GM23338 (cell line): ENCODE measurements at regions not wholly inside any gene's neighbourhood (a gene's known extent, or its start where the extent isn't known, plus 50 kb on each side); places are given as distances from the start of the nearest gene placed in this dataset.
A peak's percentile ranks its signal among the peaks of the same experiment; 100 is the strongest.

ENCODE experiments used
- ATAC-seq: fragments of 200-7000 bp; cut with Tn5 transposase; 3 replicates; pipeline ENCODE4 v1.9.1; 2020
- DNase-seq: peaks from one replicate; pipeline ENCODE4 v3.0.0-alpha.2; 2015; ENCODE audit warnings: low spot score
- H2AFZ ChIP-seq: fragments of 200-600 bp; sonication (generic); 2 replicates; pipeline ENCODE4 v1.8.0; 2016; ENCODE audit warnings: antibody characterized with exemption, mild to moderate bottlenecking, moderate library complexity
- H3F3A ChIP-seq: fragments of 200-600 bp; sonication (generic); replicated peaks from 2 replicates; pipeline ENCODE4 v1.8.0; 2017; ENCODE audit warnings: antibody characterized with exemption, mixed run types, low read depth
- H3K27ac ChIP-seq: fragments of 200-600 bp; sonication (generic); 2 replicates; pipeline ENCODE4 v1.6.1; 2016; ENCODE audit warnings: low read depth
- H3K27me3 ChIP-seq: fragments of 200-600 bp; sonication (generic); 2 replicates; pipeline ENCODE4 v1.8.0; 2016; ENCODE audit warnings: mild to moderate bottlenecking, mixed run types, moderate library complexity; ENCODE audit not compliant: insufficient read depth
- H3K36me3 ChIP-seq: fragments of 200-600 bp; sonication (generic); 2 replicates; pipeline ENCODE4 v1.8.0; 2016; ENCODE audit warnings: mild to moderate bottlenecking; ENCODE audit not compliant: insufficient read depth
- H3K4me1 ChIP-seq: fragments of 200-600 bp; sonication (generic); 2 replicates; pipeline ENCODE4 v1.8.0; 2016; ENCODE audit warnings: mild to moderate bottlenecking, moderate library complexity; ENCODE audit not compliant: insufficient read depth
- H3K4me2 ChIP-seq: fragments of 200-600 bp; sonication (generic); 2 replicates; pipeline ENCODE4 v1.7.1; 2017; ENCODE audit warnings: mixed run types
- H3K4me3 ChIP-seq: fragments of 200-600 bp; sonication (generic); 2 replicates; pipeline ENCODE4 v1.6.1; 2016; ENCODE audit warnings: mixed run types
- H3K79me2 ChIP-seq: fragments of 200-600 bp; sonication (generic); replicated peaks from 2 replicates; pipeline ENCODE4 v1.8.0; 2017; ENCODE audit warnings: mild to moderate bottlenecking; ENCODE audit not compliant: insufficient read depth
- H3K9me2 ChIP-seq: fragments of 200-600 bp; sonication (generic); 2 replicates; pipeline ENCODE4 v1.8.0; 2017; ENCODE audit not compliant: insufficient read depth
- H4K20me1 ChIP-seq: fragments of 200-600 bp; sonication (generic); replicated peaks from 2 replicates; pipeline ENCODE4 v1.8.0; 2017; ENCODE audit warnings: mild to moderate bottlenecking; ENCODE audit not compliant: insufficient read depth
- H3K27ac Mint-ChIP-seq: 2 replicates; pipeline ENCODE4 v1.8.0; 2020; ENCODE audit warnings: inconsistent platforms, mild to moderate bottlenecking, moderate library complexity, mixed read lengths
- H3K27me3 Mint-ChIP-seq: 3 replicates; pipeline ENCODE4 v1.8.0; 2022; ENCODE audit warnings: low read depth, mild to moderate bottlenecking, moderate library complexity, mixed read lengths, inconsistent platforms; ENCODE audit not compliant: insufficient read depth, poor library complexity
- H3K36me3 Mint-ChIP-seq: 3 replicates; pipeline ENCODE4 v1.8.0; 2021; ENCODE audit warnings: low read depth, mild to moderate bottlenecking, inconsistent platforms, moderate library complexity, mixed read lengths
- H3K4me1 Mint-ChIP-seq: 3 replicates; pipeline ENCODE4 v1.8.0; 2020; ENCODE audit warnings: mild to moderate bottlenecking, inconsistent platforms, mixed read lengths
- H3K4me3 Mint-ChIP-seq: 3 replicates; pipeline ENCODE4 v1.8.0; 2021; ENCODE audit warnings: moderate library complexity, mild to moderate bottlenecking, inconsistent platforms, mixed read lengths
- H3K9me3 Mint-ChIP-seq: 3 replicates; pipeline ENCODE4 v1.8.0; 2020; ENCODE audit warnings: moderate library complexity, mild to moderate bottlenecking, inconsistent platforms, mixed read lengths
- CREB1 ChIP-seq: fragments of 250-450 bp; sonication (Bioruptor Pico); IDR thresholded peaks from 2 replicates; pipeline ENCODE4 v1.5.0; 2020; ENCODE audit warnings: low read depth, mild to moderate bottlenecking, moderate library complexity
- EZH2 ChIP-seq: fragments of 200-600 bp; sonication (generic); IDR thresholded peaks from one replicate; pipeline ENCODE4 v1.8.0; 2017; ENCODE audit warnings: antibody characterized with exemption, mild to moderate bottlenecking, low read depth; ENCODE audit not compliant: unreplicated experiment
- EZH2phosphoT487 ChIP-seq: fragments of 200-600 bp; sonication (generic); IDR thresholded peaks from one replicate; pipeline ENCODE4 v1.8.1; 2018; ENCODE audit warnings: antibody characterized with exemption; ENCODE audit not compliant: unreplicated experiment
- JUNB ChIP-seq: IDR thresholded peaks from one replicate; pipeline ENCODE4 v1.6.1; 2016; ENCODE audit warnings: antibody characterized with exemption; ENCODE audit not compliant: unreplicated experiment
- NANOG ChIP-seq: IDR thresholded peaks from 2 replicates; pipeline ENCODE4 v1.6.1; 2016; ENCODE audit warnings: antibody characterized with exemption, borderline replicate concordance
- POLR2AphosphoS5 ChIP-seq: IDR thresholded peaks from 2 replicates; pipeline ENCODE4 v1.6.1; 2016; ENCODE audit warnings: antibody characterized with exemption, low read depth
- STAT1 ChIP-seq: IDR thresholded peaks from one replicate; pipeline ENCODE4 v1.6.1; 2016; ENCODE audit warnings: antibody characterized with exemption; ENCODE audit not compliant: unreplicated experiment
- ZNF114 ChIP-seq: fragments of 250-450 bp; sonication (Bioruptor Pico); IDR thresholded peaks from 2 replicates; pipeline ENCODE4 v1.5.0; 2020; ENCODE audit warnings: mild to moderate bottlenecking, moderate library complexity
- TF ChIP-seq, protein P1 (sequence below): IDR thresholded peaks from one replicate; pipeline ENCODE4 v1.6.1; 2018; ENCODE audit warnings: antibody characterized with exemption; ENCODE audit not compliant: unreplicated experiment
- TF ChIP-seq, protein P2 (sequence below): IDR thresholded peaks from 2 replicates; pipeline ENCODE4 v1.6.1; 2016; ENCODE audit warnings: antibody characterized with exemption
- TF ChIP-seq, protein P3 (sequence below), 2 experiments: fragments of 200-600 bp in 1 of 2; sonication (generic) in 1 of 2; conservative IDR thresholded peaks; 2 replicates each; pipeline versions ENCODE4 v1.5.1 to v1.6.1; 2016 to 2017; ENCODE audit warnings: antibody characterized with exemption in 2 of 2, low read depth in 2 of 2, mild to moderate bottlenecking in 2 of 2, moderate library complexity in 1 of 2
- TF ChIP-seq, protein P4 (sequence below): fragments of 250-450 bp; sonication (Bioruptor Pico); IDR thresholded peaks from 2 replicates; pipeline ENCODE4 v1.5.0; 2020; ENCODE audit warnings: mild to moderate bottlenecking, moderate library complexity

DNA sequence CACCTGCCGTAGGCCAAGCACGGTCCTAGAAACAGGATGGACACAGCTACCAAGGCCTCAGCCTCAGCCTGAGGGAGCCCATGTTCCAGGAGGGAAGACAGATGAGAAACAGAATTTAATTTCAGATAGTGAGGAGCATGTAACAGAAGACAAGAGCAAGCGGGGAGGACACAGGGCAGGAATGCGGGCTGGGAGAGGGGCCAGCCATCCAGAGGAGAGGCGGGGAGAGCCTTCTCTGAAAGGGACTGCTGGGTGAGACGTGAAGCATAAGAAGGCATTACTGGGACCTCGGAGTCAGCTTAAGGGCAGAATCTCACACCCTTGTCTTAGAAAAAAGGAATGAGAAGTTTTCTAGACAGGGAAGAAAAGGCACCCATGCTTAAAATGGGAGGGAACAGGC is 271.7 kb upstream of the NSMCE3 start:
- Mint-ChIP-seq H3K36me3 (peaks cover 8% of the 10 kb centered on the region), H3K27me3 (peaks cover 3% of the 10 kb centered on the region), H3K4me1 (peaks cover 23% of the 10 kb centered on the region), H3K27ac (peak overlapping the region; percentile 26; the same call in 1 of the 2 replicates), H3K4me3 (no peak overlapping the region), H3K9me3 (peaks cover 8% of the 10 kb centered on the region)
- no peaks in the 10 kb centered on the region for H3K4me1 ChIP-seq
- TF ChIP-seq, protein P1, sequence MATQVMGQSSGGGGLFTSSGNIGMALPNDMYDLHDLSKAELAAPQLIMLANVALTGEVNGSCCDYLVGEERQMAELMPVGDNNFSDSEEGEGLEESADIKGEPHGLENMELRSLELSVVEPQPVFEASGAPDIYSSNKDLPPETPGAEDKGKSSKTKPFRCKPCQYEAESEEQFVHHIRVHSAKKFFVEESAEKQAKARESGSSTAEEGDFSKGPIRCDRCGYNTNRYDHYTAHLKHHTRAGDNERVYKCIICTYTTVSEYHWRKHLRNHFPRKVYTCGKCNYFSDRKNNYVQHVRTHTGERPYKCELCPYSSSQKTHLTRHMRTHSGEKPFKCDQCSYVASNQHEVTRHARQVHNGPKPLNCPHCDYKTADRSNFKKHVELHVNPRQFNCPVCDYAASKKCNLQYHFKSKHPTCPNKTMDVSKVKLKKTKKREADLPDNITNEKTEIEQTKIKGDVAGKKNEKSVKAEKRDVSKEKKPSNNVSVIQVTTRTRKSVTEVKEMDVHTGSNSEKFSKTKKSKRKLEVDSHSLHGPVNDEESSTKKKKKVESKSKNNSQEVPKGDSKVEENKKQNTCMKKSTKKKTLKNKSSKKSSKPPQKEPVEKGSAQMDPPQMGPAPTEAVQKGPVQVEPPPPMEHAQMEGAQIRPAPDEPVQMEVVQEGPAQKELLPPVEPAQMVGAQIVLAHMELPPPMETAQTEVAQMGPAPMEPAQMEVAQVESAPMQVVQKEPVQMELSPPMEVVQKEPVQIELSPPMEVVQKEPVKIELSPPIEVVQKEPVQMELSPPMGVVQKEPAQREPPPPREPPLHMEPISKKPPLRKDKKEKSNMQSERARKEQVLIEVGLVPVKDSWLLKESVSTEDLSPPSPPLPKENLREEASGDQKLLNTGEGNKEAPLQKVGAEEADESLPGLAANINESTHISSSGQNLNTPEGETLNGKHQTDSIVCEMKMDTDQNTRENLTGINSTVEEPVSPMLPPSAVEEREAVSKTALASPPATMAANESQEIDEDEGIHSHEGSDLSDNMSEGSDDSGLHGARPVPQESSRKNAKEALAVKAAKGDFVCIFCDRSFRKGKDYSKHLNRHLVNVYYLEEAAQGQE: no peak
- TF ChIP-seq NANOG: no peak
- no peak for TF ChIP-seq EZH2phosphoT487
- TF ChIP-seq, protein P2, sequence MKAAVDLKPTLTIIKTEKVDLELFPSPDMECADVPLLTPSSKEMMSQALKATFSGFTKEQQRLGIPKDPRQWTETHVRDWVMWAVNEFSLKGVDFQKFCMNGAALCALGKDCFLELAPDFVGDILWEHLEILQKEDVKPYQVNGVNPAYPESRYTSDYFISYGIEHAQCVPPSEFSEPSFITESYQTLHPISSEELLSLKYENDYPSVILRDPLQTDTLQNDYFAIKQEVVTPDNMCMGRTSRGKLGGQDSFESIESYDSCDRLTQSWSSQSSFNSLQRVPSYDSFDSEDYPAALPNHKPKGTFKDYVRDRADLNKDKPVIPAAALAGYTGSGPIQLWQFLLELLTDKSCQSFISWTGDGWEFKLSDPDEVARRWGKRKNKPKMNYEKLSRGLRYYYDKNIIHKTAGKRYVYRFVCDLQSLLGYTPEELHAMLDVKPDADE: no peak
- no peak for TF ChIP-seq STAT1
- TF ChIP-seq ZNF114 (CRISPR knock-in tag): no peak
- TF ChIP-seq, protein P3, sequence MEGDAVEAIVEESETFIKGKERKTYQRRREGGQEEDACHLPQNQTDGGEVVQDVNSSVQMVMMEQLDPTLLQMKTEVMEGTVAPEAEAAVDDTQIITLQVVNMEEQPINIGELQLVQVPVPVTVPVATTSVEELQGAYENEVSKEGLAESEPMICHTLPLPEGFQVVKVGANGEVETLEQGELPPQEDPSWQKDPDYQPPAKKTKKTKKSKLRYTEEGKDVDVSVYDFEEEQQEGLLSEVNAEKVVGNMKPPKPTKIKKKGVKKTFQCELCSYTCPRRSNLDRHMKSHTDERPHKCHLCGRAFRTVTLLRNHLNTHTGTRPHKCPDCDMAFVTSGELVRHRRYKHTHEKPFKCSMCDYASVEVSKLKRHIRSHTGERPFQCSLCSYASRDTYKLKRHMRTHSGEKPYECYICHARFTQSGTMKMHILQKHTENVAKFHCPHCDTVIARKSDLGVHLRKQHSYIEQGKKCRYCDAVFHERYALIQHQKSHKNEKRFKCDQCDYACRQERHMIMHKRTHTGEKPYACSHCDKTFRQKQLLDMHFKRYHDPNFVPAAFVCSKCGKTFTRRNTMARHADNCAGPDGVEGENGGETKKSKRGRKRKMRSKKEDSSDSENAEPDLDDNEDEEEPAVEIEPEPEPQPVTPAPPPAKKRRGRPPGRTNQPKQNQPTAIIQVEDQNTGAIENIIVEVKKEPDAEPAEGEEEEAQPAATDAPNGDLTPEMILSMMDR (conservative IDR thresholded peaks at IDR 0.05; ENCODE audit: low read depth in 2 of 2): no peak
- TF ChIP-seq POLR2AphosphoS5: no peak
- no peak for TF ChIP-seq EZH2
- no peak for TF ChIP-seq CREB1 (CRISPR knock-in tag)
- TF ChIP-seq, protein P4, sequence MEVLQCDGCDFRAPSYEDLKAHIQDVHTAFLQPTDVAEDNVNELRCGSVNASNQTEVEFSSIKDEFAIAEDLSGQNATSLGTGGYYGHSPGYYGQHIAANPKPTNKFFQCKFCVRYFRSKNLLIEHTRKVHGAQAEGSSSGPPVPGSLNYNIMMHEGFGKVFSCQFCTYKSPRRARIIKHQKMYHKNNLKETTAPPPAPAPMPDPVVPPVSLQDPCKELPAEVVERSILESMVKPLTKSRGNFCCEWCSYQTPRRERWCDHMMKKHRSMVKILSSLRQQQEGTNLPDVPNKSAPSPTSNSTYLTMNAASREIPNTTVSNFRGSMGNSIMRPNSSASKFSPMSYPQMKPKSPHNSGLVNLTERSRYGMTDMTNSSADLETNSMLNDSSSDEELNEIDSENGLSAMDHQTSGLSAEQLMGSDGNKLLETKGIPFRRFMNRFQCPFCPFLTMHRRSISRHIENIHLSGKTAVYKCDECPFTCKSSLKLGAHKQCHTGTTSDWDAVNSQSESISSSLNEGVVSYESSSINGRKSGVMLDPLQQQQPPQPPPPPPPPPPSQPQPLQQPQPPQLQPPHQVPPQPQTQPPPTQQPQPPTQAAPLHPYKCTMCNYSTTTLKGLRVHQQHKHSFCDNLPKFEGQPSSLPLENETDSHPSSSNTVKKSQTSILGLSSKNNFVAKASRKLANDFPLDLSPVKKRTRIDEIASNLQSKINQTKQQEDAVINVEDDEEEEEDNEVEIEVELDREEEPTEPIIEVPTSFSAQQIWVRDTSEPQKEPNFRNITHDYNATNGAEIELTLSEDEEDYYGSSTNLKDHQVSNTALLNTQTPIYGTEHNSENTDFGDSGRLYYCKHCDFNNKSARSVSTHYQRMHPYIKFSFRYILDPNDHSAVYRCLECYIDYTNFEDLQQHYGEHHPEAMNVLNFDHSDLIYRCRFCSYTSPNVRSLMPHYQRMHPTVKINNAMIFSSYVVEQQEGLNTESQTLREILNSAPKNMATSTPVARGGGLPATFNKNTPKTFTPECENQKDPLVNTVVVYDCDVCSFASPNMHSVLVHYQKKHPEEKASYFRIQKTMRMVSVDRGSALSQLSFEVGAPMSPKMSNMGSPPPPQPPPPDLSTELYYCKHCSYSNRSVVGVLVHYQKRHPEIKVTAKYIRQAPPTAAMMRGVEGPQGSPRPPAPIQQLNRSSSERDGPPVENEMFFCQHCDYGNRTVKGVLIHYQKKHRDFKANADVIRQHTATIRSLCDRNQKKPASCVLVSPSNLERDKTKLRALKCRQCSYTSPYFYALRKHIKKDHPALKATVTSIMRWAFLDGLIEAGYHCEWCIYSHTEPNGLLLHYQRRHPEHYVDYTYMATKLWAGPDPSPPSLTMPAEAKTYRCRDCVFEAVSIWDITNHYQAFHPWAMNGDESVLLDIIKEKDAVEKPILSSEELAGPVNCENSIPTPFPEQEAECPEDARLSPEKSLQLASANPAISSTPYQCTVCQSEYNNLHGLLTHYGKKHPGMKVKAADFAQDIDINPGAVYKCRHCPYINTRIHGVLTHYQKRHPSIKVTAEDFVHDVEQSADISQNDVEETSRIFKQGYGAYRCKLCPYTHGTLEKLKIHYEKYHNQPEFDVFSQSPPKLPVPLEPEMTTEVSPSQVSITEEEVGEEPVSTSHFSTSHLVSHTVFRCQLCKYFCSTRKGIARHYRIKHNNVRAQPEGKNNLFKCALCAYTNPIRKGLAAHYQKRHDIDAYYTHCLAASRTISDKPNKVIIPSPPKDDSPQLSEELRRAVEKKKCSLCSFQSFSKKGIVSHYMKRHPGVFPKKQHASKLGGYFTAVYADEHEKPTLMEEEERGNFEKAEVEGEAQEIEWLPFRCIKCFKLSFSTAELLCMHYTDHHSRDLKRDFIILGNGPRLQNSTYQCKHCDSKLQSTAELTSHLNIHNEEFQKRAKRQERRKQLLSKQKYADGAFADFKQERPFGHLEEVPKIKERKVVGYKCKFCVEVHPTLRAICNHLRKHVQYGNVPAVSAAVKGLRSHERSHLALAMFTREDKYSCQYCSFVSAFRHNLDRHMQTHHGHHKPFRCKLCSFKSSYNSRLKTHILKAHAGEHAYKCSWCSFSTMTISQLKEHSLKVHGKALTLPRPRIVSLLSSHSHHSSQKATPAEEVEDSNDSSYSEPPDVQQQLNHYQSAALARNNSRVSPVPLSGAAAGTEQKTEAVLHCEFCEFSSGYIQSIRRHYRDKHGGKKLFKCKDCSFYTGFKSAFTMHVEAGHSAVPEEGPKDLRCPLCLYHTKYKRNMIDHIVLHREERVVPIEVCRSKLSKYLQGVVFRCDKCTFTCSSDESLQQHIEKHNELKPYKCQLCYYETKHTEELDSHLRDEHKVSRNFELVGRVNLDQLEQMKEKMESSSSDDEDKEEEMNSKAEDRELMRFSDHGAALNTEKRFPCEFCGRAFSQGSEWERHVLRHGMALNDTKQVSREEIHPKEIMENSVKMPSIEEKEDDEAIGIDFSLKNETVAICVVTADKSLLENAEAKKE (CRISPR knock-in tag): no peak
- TF ChIP-seq JUNB: no peak
- ATAC-seq (peak; percentile 52), DNase-seq (no peak)
- no peak overlapping the region for H3K4me3 ChIP-seq
- no peak overlapping the region for H3K27ac ChIP-seq
- H3K4me2 ChIP-seq: no peak overlapping the region
- H3F3A ChIP-seq: no peaks in the 10 kb centered on the region
- no peaks in the 10 kb centered on the region for H3K79me2 ChIP-seq
- no peak overlapping the region for H2AFZ ChIP-seq
- H3K36me3 ChIP-seq: no peaks in the 10 kb centered on the region
- peaks cover 3% of the 10 kb centered on the region; the same call in 1 of the 2 replicates for H3K9me2 ChIP-seq
- no peaks in the 10 kb centered on the region for H4K20me1 ChIP-seq
- no peaks in the 10 kb centered on the region for H3K27me3 ChIP-seq
